PC-9 (cell line): ENCODE measurements at regions not wholly inside any gene's neighbourhood (a gene's known extent, or its start where the extent isn't known, plus 50 kb on each side); places are given as distances from the start of the nearest gene placed in this dataset.

ENCODE experiments used
- BruUV-seq: library from RNA; stranded (reverse); fragments of 400-500 nt; replicated peaks from 2 replicates; lab custom pipeline; 2021; lab: Mats Ljungman, UMichigan
- CTCF ChIA-PET: fragments of 300-600 bp; sonication (Branson Sonifier 250); formaldehyde crosslinking; loops from one replicate; lab custom pipeline; 2022; ENCODE audit warnings: antibody characterized with exemption; lab: Charles Lee
- POLR2A ChIA-PET: fragments of 300-600 bp; sonication (Branson Sonifier 250); formaldehyde crosslinking; loops from one replicate; lab custom pipeline; 2022; ENCODE audit warnings: antibody characterized with exemption; ENCODE audit not compliant: unreplicated experiment; lab: Charles Lee
- DNase-seq, 2 experiments: peaks; one replicate each; pipeline versions ENCODE4 v3.0.0 to v3.0.0-alpha.2; 2015 to 2022; ENCODE audit warnings: mixed read lengths in 1 of 2
- H2AFZ ChIP-seq: fragments of 200-600 bp; sonication (generic); 2 replicates; pipeline ENCODE4 v1.8.1; 2017; ENCODE audit warnings: antibody characterized with exemption
- H3F3A ChIP-seq: fragments of 200-600 bp; sonication (generic); 2 replicates; pipeline ENCODE4 v1.8.1; 2017; ENCODE audit warnings: antibody characterized with exemption, mild to moderate bottlenecking, low read depth; ENCODE audit not compliant: insufficient read depth
- H3K27ac ChIP-seq: fragments of 200-600 bp; sonication (generic); 2 replicates; pipeline ENCODE4 v1.6.1; 2016; ENCODE audit warnings: mixed run types
- H3K27me3 ChIP-seq: fragments of 200-600 bp; sonication (generic); 2 replicates; pipeline ENCODE4 v1.6.1; 2016; ENCODE audit warnings: low read depth, mixed run types; ENCODE audit not compliant: insufficient read depth
- H3K36me3 ChIP-seq: fragments of 200-600 bp; sonication (generic); 2 replicates; pipeline ENCODE4 v1.6.1; 2016; ENCODE audit warnings: low read depth, mixed run types
- H3K4me1 ChIP-seq: fragments of 200-600 bp; sonication (generic); replicated peaks from 2 replicates; pipeline ENCODE4 v1.6.1; 2016; ENCODE audit warnings: mixed run types; ENCODE audit not compliant: insufficient read depth
- H3K4me2 ChIP-seq: fragments of 200-600 bp; sonication (generic); 2 replicates; pipeline ENCODE4 v1.6.1; 2017; ENCODE audit warnings: mixed run types
- H3K4me3 ChIP-seq: fragments of 200-600 bp; sonication (generic); 2 replicates; pipeline ENCODE4 v1.6.1; 2016; ENCODE audit warnings: mixed run types
- H3K79me2 ChIP-seq: fragments of 200-600 bp; sonication (generic); 2 replicates; pipeline ENCODE4 v1.6.1; 2017; ENCODE audit warnings: low read depth, mixed run types
- H3K9me2 ChIP-seq: fragments of 200-600 bp; sonication (generic); 2 replicates; pipeline ENCODE4 v1.8.1; 2017; ENCODE audit warnings: mild to moderate bottlenecking; ENCODE audit not compliant: insufficient read depth
- H3K9me3 ChIP-seq: fragments of 200-600 bp; sonication (generic); 2 replicates; pipeline ENCODE4 v1.8.1; 2016; ENCODE audit warnings: low read depth; ENCODE audit not compliant: insufficient read depth
- H4K20me1 ChIP-seq: fragments of 200-600 bp; sonication (generic); 2 replicates; pipeline ENCODE4 v1.8.1; 2017; ENCODE audit not compliant: insufficient read depth
- CTCF ChIP-seq: fragments of 200-600 bp; sonication (generic); conservative IDR thresholded peaks from 2 replicates; pipeline ENCODE4 v1.6.1; 2017; ENCODE audit warnings: mixed run types, antibody characterized with exemption, mild to moderate bottlenecking, moderate library complexity
- EZH2 ChIP-seq: fragments of 200-600 bp; sonication (generic); IDR thresholded peaks from 2 replicates; pipeline ENCODE4 v1.8.0; 2017; ENCODE audit warnings: antibody characterized with exemption, low read depth
- intact Hi-C: fragments of 100-400 bp; cut with micrococcal nuclease; formaldehyde crosslinking; loops from one replicate; pipeline ENCODE4 v1.10.0; 2022; ENCODE audit not compliant: unreplicated experiment

DNA sequence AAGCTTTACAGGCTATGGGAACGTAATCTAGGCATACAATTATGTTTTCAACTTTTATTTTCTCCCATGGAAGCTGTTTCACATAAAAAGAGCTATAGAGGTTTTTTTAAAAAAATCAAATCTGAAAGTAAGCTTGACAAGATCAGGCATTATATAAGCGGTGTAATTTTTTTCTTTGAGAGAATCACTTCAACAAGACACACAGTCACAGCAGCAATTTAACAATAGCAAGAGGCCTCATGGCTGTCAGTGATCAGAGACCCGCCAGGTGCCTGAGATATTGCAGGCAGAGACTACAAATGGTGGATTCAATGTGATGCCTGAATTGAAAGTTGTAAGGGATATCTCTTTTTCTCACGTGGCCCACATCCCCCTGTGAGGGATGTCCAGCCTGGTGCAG is 270.5 kb upstream of the TBC1D5 start:
- Histone ChIP-seq H2AFZ (0 out of 2 replicates have a peak overlapping the region, but pooled peaks have one; percentile 20), H3K9me2 (no peaks in the 10 kb centered on the region), H3K4me1 (no peaks in the 10 kb centered on the region), H3K9me3 (no peaks in the 10 kb centered on the region), H3F3A (no peaks in the 10 kb centered on the region), H3K27me3 (no peaks in the 10 kb centered on the region), H3K27ac (no peak overlapping the region), H3K4me3 (no peak overlapping the region), H4K20me1 (no peaks in the 10 kb centered on the region), H3K4me2 (no peak overlapping the region), H3K79me2 (no peaks in the 10 kb centered on the region), H3K36me3 (no peaks in the 10 kb centered on the region)
- CTCF ChIA-PET: interaction anchor here (0.7 kb wide), 1 partner anchor 35 kb away, joined by 5 read pairs; no protein-coding TSS in a partner anchor
- intact Hi-C loops: no loop called here
- TF ChIP-seq CTCF: no peak
- no peak for TF ChIP-seq EZH2
- POLR2A ChIA-PET: no interaction called here
- no TSS peak for BruUV-seq
- DNase-seq: no peak

GRCh38 chr3:18012436-18012835 is 270.0 kb upstream of the TBC1D5 start:
- Histone ChIP-seq H3K9me3 (no peaks in the 10 kb centered on the region), H3K4me2 (no peak overlapping the region), H4K20me1 (no peaks in the 10 kb centered on the region), H3K36me3 (no peaks in the 10 kb centered on the region), H3K79me2 (no peaks in the 10 kb centered on the region), H3F3A (no peaks in the 10 kb centered on the region), H3K9me2 (no peaks in the 10 kb centered on the region), H2AFZ (0 out of 2 replicates have a peak overlapping the region, but pooled peaks have one; percentile 20), H3K4me3 (no peak overlapping the region), H3K4me1 (no peaks in the 10 kb centered on the region), H3K27ac (no peak overlapping the region), H3K27me3 (no peaks in the 10 kb centered on the region)
- DNase-seq: no peak
- TF ChIP-seq CTCF (no peak), EZH2 (no peak)
- POLR2A ChIA-PET: no interaction called here
- no TSS peak for BruUV-seq
- intact Hi-C loops: no loop called here
- CTCF ChIA-PET: no interaction called here

DNA sequence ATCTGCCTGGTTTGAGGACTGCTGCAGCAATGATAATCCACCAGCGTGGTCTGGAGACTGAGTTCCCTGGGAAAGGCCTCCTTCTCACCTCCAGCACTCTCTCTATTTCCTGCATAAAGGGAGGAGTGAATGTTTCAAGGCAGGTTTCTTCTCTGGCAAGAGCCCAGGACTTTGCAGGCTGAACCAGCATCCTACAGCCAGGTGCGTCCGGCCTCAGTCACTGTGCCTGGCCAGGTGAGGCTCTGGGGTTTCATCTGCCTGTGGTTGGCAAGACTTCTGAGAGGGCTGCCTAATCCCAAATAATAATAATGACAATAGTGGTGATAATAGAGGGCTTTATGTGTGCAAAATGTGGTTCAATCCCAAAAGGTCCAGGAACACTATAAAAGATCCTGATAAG is 269.0 kb upstream of the TBC1D5 start:
- CTCF ChIA-PET: no interaction called here
- no TSS peak for BruUV-seq
- Histone ChIP-seq H3K9me2 (no peaks in the 10 kb centered on the region), H2AFZ (no peak overlapping the region), H3K4me3 (no peak overlapping the region), H3K79me2 (no peaks in the 10 kb centered on the region), H3K27me3 (no peaks in the 10 kb centered on the region), H3K4me2 (no peak overlapping the region), H4K20me1 (no peaks in the 10 kb centered on the region), H3K36me3 (no peaks in the 10 kb centered on the region), H3K27ac (no peak overlapping the region), H3F3A (no peaks in the 10 kb centered on the region), H3K4me1 (no peaks in the 10 kb centered on the region), H3K9me3 (no peaks in the 10 kb centered on the region)
- no peak for DNase-seq
- intact Hi-C loops: no loop called here
- POLR2A ChIA-PET: interaction anchor here (0.5 kb wide), 1 partner anchor 92 kb away, joined by 5 read pairs; no protein-coding TSS in a partner anchor
- no peak for TF ChIP-seq EZH2
- TF ChIP-seq CTCF: no peak
